Thoracic aorta (tissue), 2 donors: ENCODE measurements at regions not wholly inside any gene's neighbourhood (a gene's known extent, or its start where the extent isn't known, plus 50 kb on each side); places are given as distances from the start of the nearest gene placed in this dataset.

ENCODE experiments used
- ATAC-seq: fragments of 150-250 bp; one replicate; pipeline ENCODE4 v1.8.0; 2017; ENCODE audit warnings: low read depth; ENCODE audit not compliant: insufficient number of reproducible peaks, low FRiP score
- DNase-seq: peaks from one replicate; pipeline ENCODE4 v3.0.0-alpha.2; 2020; ENCODE audit warnings: low spot score
- H3K27ac ChIP-seq, 2 donors: fragments of 200-600 bp; sonication (generic); 1 replicate in 1 of 2; 2 replicates in 1 of 2; pipeline ENCODE4 v1.5.1; 2016; ENCODE audit warnings: mild to moderate bottlenecking in 2 of 2, moderate library complexity in 2 of 2
- H3K27me3 ChIP-seq: fragments of 200-600 bp; sonication (generic); replicated peaks from 2 replicates; pipeline ENCODE4 v1.6.0; 2016; ENCODE audit warnings: mild to moderate bottlenecking; ENCODE audit not compliant: insufficient read depth
- H3K36me3 ChIP-seq: fragments of 200-600 bp; sonication (generic); one replicate; pipeline ENCODE4 v1.5.1; 2016
- H3K4me1 ChIP-seq, 2 donors: fragments of 200-600 bp; sonication (generic); 1 replicate in 1 of 2; 2 replicates in 1 of 2; pipeline versions ENCODE4 v1.5.1 to v1.6.0; 2016; ENCODE audit warnings: low read depth in 2 of 2, mild to moderate bottlenecking in 1 of 2; ENCODE audit not compliant: control insufficient read depth in 1 of 2
- H3K4me3 ChIP-seq: fragments of 200-600 bp; sonication (generic); 2 replicates; pipeline ENCODE4 v1.5.1; 2016; ENCODE audit warnings: mild to moderate bottlenecking
- H3K9me3 ChIP-seq: fragments of 200-600 bp; sonication (generic); 2 replicates; pipeline ENCODE4 v1.5.1; 2016
- CTCF ChIP-seq: fragments of 200-600 bp; sonication (generic); IDR thresholded peaks from one replicate; pipeline ENCODE4 v1.5.1; 2019; ENCODE audit warnings: antibody characterized with exemption

GRCh38 chr7:16315280-16315679 is 106.1 kb downstream of the CRPPA start:
- no peak for TF ChIP-seq CTCF
- ATAC-seq, result no peak
- Histone ChIP-seq H3K4me3 (peak overlapping the region; percentile 3), H3K27ac (no peak overlapping the region), H3K9me3 (no peaks in the 10 kb centered on the region), H3K36me3 (no peaks in the 10 kb centered on the region), H3K27me3 (no peaks in the 10 kb centered on the region), H3K4me1 (no peaks in the 10 kb centered on the region)
- no peak for DNase-seq

- no peaks in the 10 kb centered on the region for H3K4me1 ChIP-seq
- H3K27me3 ChIP-seq, result no peaks in the 10 kb centered on the region
- no peak overlapping the region for H3K4me3 ChIP-seq
- H3K9me3 ChIP-seq, result no peaks in the 10 kb centered on the region
- H3K36me3 ChIP-seq, result no peaks in the 10 kb centered on the region
- DNase-seq (no peak), ATAC-seq (no peak)
- H3K27ac ChIP-seq, result no peak overlapping the region
- TF ChIP-seq CTCF, result no peak
These were observed 112.2 kb downstream of the CRPPA start for GRCh38 chr7:16309129-16309528.

GRCh38 chr7:16301291-16301690 is 120.0 kb downstream of the CRPPA start:
- Histone ChIP-seq H3K4me1 (no peaks in the 10 kb centered on the region), H3K4me3 (no peak overlapping the region), H3K9me3 (no peaks in the 10 kb centered on the region), H3K27me3 (no peaks in the 10 kb centered on the region), H3K36me3 (no peaks in the 10 kb centered on the region), H3K27ac (no peak overlapping the region)
- no peak for DNase-seq
- ATAC-seq, result no peak
- no peak for TF ChIP-seq CTCF

GRCh38 chr7:16300361-16300895 is 120.9 kb downstream of the CRPPA start:
- no peak for TF ChIP-seq CTCF
- Histone ChIP-seq H3K27me3 (no peaks in the 10 kb centered on the region), H3K4me1 (no peaks in the 10 kb centered on the region), H3K27ac (no peak overlapping the region), H3K36me3 (no peaks in the 10 kb centered on the region), H3K4me3 (no peak overlapping the region), H3K9me3 (no peaks in the 10 kb centered on the region)
- ATAC-seq (no peak), DNase-seq (no peak)

GRCh38 chr7:16299853-16300252 is 121.5 kb downstream of the CRPPA start:
- no peaks in the 10 kb centered on the region for H3K4me1 ChIP-seq
- H3K27me3 ChIP-seq, result no peaks in the 10 kb centered on the region
- DNase-seq (no peak), ATAC-seq (no peak)
- H3K4me3 ChIP-seq, result no peak overlapping the region
- TF ChIP-seq CTCF, result no peak
- no peaks in the 10 kb centered on the region for H3K9me3 ChIP-seq
- no peak overlapping the region for H3K27ac ChIP-seq
- H3K36me3 ChIP-seq, result no peaks in the 10 kb centered on the region
